Activated CD4-positive, alpha-beta T cell treated with anti-CD3 and anti-CD28 coated beads, Interleukin-2, amount 50 U/mL, for 16 hours (primary cell): ENCODE measurements at regions not wholly inside any gene's neighbourhood (a gene's known extent, or its start where the extent isn't known, plus 50 kb on each side); places are given as distances from the start of the nearest gene placed in this dataset.
"Not testable (repeated sequence)": the region's sequence is repeated elsewhere in the genome, so short reads cannot be mapped to it uniquely, and the experiment has no call there.

Experiments used
- DNase-seq: peaks from one replicate; pipeline ENCODE4 v3.0.0-alpha.2; 2020

GRCh38 chr2:104979786-104980185, 58.1 kb upstream of the MRPS9 start:
- DNase-seq, result not testable (repeated sequence)

GRCh38 chr2:104982111-104982510, 55.8 kb upstream of the MRPS9 start:
- no peak for DNase-seq
